Daoy (cell line): ENCODE measurements at regions not wholly inside any gene's neighbourhood (a gene's known extent, or its start where the extent isn't known, plus 50 kb on each side); places are given as distances from the start of the nearest gene placed in this dataset.
A peak's percentile ranks its signal among the peaks of the same experiment; 100 is the strongest.
"Not testable (repeated sequence)": the region's sequence is repeated elsewhere in the genome, so short reads cannot be mapped to it uniquely, and the experiment has no call there.

ENCODE experiments used
- DNase-seq: peaks from one replicate; pipeline ENCODE4 v3.0.0-alpha.2; 2015; ENCODE audit warnings: low read depth

- no peak for DNase-seq
Observed at GRCh38 chr5:144003636-144004035, 166.8 kb downstream of the YIPF5 start.

DNA sequence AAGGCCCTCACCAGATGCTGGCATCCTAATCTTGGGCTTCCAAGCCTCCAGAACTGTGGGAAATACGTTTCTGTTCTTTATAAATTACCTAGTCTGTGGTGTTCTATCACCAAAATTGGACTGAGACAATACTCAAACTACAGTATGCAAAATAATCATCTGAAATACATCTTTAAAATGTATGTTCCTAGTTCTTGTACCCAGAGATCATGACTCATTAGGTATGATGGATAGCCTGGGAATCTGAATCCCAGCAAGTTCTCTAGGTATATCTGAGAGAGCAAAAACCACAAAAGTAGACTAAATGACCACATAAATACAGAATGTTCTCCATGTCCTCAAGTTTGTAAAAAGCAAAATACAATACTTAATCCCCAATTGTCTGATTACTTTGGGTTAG is 166.3 kb downstream of the YIPF5 start:
- no peak for DNase-seq

DNA sequence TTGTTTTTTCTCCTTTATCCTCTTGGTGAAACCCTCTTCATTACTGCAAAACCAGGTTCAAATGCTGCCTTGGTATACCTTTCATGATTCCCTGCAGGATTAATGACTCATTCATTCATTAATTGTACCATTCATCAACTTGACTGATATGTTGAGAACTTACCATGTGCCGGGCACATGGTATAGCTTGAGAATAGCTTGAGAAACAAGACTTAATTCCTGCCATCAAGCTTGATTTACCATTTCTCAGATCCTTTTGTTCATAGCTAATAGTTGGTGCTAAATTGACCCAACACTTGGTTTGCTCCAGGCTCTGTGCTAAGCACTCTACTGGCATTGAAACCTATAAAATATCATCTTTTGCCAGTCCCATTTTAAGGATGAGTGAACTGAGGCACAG is 165.7 kb downstream of the YIPF5 start:
- no peak for DNase-seq

GRCh38 chr5:144009116-144009515 is 161.3 kb downstream of the YIPF5 start:
- DNase-seq, result no peak

DNA sequence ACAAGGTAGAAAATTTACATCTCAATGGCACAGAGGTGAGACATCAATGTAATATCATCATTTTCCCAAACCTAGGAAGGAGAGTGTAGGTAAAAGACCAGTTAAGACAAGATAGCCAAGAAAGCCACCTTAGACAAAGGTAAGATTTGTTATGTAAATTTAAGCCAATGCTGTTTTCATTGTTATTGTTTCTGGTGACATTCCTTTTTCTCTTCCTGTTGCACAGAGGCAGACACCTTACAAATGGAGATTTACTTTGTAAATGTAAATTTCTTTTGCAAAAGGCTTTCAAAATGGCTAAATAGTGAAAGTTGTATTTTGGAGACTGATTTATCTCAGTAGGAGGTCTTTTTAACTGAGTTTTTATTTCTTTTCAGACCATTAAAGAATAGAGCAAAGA is 159.1 kb downstream of the YIPF5 start:
- no peak for DNase-seq

- DNase-seq, result no peak
Observed at GRCh38 chr5:144013816-144014215, 156.6 kb downstream of the YIPF5 start.

DNA sequence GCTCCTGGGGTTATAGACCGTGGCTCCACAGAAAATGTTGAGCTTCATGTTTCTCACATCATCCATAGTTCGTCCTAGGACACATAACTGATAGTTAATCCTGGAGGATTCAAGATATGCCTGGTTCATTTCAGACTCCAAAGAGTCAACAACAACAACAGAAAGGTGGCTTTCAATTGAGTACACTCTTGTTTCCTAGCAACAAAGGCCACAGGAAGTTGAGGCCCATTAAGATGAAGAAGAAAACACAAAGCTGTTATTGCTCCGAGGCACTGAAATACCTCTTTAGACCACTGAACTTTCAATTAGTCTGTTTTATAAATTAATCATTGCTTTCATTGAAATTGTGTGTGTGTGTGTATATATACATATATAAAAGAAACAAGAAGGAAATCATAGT is 154.5 kb downstream of the YIPF5 start:
- no peak for DNase-seq

DNA sequence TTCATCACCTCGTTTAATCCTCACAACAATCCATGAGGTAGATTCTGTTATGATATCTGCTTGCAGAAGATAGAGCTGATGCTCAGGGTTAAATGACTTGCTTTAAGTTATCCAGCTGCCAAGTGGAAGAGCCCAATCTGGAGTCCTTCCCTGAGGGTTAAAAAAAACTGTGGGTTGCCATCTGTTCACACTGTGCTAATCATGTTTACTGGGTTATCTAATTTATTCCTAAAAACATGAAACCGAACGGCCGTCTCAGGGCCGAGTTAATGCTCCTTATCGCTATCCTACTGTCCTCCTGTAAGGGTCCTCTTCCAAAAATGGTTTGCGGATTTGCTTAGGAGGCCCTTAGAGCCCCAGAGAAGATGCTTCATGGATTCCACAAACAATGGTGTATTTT is 153.3 kb downstream of the YIPF5 start:
- no peak for DNase-seq

GRCh38 chr5:144017631-144018030 is 152.8 kb downstream of the YIPF5 start:
- DNase-seq, result no peak

DNA sequence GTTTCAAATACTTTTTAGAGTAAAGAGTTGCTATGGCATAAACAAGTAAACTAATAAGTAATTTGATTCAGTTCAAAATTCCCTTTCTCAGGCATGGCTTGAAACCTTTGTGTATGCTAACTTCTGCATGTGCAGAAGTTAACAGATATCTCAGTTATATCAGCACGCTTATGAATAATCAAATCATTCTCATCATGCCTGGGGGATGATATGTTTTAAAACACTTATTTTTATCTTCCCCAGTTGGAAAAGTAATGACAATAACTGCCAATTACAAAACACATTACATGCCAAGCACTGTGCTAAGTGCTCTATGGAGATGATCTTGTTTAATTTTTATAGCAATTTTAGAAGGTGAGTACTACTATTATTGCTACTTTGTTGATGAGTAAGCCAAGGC is 146.4 kb downstream of the YIPF5 start:
- no peak for DNase-seq

- no peak for DNase-seq
Observed at GRCh38 chr5:144024545-144024944, 145.9 kb downstream of the YIPF5 start.

GRCh38 chr5:144026286-144026685 is 144.2 kb downstream of the YIPF5 start:
- DNase-seq, result no peak

DNA sequence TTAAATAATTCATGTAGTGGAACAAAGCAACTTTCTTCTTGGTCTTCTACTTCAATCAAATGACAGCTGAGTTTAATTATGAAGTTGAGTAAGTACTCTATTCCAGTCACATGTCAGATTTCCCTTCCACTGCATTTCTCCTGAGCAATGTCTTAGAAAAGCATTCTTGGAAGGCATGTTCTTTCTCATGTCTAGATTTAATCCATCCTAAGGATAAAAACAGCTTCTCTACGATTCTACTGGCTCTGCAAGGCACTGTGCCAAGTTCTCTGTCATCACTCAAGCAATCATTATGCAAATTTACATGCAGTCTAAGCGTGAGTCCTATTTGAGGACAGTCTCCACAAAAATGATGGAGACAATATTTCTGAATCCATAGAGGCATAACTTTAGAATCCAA is 142.4 kb downstream of the YIPF5 start:
- DNase-seq, result peak; percentile 25

- DNase-seq, result no peak
Observed at GRCh38 chr5:144028636-144029035, 141.8 kb downstream of the YIPF5 start.

DNA sequence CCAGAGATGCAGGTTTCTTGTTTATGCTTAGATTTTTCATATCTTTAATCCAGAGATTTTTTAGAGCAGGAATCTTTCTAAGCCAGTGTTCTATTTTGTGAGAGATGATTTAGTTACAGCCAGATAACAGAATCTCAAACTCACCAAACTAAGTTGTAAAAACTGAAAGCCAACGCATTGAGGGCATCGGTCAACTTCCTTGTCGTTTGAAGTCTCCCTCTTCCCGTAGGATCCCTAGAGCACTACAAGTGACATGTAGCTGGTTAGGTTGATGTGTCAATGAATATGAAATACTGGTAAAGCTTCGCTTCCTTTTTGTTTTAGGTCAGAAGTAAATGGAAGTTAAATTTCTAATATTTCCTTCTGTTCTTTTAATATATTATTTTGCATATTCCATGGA is 139.6 kb downstream of the YIPF5 start:
- no peak for DNase-seq

- DNase-seq, result no peak
Observed at GRCh38 chr5:144032375-144032774, 138.1 kb downstream of the YIPF5 start.

GRCh38 chr5:144033486-144033885 is 137.0 kb downstream of the YIPF5 start:
- DNase-seq, result no peak

DNA sequence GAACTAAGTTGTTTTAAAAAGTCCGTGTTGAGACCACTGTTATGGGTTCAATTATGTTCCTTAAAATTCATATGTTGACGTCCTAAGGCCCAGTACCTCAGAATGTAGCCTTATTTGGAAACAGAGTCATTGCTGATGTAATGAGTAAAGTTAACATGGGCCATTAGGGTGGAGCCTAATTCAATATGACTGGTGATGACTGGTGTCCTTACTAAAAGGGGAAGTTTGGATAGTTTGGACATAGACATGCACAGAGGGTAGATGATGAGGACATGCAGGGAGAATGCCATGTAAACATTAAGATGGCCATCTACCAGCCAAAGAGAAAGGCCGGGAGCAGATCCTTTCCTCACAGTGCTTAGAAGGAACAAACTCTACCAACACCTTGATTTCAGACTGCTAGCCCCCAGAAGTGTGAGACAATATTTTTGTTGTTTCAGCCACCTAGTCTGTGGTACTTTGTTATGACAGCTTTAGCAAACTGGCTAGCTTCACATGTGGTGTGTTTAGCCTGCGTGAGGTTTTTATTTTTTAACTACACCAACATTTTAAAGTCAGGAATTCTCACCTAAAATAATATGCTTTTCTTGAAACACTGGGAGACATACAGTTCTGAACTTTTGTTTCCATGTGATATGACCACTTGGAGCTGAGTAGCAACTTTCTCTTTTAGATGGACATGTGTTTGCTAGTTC is 135.3 kb downstream of the YIPF5 start:
- DNase-seq, result no peak

DNA sequence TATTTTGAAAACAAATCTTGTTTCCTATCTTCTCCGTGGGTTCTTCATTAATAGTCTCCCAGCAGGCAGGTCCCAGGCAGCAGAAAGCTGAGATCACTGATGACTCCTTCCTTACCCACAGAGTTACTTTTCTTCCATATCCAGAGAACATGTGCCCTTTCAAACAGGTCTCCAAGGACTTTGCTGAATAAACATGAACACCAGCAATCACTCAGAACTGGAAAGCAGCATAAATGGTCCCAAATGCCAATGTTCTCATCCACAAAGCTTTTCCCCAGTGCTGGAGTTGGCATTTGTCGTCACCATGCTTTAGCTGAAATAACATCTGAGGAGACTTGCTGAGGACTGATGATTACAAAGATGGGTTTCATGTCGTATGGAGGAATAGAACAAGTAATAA is 134.0 kb downstream of the YIPF5 start:
- no peak for DNase-seq

DNA sequence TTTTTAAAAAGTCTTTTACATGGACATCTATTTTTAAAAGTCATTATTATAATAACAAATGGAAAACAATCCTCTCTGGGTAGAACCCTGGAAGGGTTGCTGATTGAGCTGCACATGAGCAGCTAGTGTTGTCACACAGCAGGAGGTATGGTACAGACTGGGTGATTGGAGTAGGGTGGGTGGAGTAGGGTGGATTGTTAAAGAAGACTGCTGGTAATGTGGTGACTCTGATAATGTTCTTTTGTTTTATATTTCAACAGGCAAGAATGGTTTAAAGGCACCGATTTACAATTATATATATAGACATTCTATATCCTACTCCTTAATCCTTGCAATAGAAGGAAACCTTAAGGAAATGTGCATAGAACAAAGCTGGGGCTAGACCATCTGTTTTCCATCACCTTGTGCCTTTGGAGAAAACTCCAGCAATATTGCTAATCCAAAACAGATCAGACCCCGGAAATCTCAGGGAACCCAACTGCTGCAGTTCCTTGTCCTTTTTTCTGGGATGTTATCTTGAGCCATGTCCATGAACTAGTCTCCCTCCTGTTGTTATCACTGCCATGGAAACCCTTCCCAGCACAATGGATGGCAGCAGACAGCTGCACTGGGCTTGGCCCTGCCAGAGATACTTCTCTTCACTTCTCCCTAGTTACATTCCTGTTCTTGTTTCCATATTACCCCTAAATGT is 129.7 kb downstream of the YIPF5 start:
- no peak for DNase-seq

DNA sequence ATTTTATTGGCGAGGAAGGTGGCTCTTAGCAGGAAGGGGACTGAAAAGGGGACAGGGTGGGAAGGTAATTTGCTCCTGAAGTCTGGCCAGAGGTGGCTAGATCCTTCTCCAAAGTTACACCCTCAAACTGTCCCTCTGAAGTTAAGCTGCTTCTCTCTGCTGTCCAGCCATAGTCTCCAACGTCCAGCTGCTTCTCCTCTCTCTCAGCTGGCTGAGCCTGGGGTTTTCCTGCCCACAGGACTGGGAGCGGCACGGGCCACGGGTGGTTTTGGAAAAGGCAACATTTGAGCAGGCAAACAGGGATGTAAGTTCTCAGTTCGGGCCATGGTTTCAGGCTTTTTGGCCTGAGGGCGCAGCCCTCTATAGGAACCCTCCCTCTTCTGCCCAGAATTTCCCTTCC is 128.3 kb downstream of the YIPF5 start:
- DNase-seq, result no peak

GRCh38 chr5:144048259-144048856 is 122.1 kb downstream of the YIPF5 start:
- DNase-seq, result no peak

DNA sequence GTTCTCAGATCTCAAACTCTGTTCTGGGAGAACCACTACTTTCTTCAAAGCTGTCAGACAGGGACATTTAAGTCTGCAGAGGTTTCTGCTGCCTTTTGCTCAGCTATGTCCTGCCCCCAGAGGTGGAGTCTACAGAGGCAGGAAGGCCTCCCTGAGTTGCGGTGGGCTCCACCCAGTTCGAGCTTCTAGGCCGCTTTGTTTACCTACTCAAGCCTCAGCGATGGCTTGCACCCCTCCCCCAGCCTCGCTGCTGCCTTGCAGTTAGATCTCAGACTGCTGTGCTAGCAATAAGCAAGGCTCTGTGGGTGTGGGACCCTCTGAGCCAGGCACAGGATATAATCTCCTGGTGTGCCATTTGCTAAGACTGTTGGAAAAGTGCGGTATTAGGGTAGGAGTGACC is 115.1 kb downstream of the YIPF5 start:
- DNase-seq, result not testable (repeated sequence)
